ENCODE measurements at regions not wholly inside any gene's neighbourhood (a gene's known extent, or its start where the extent isn't known, plus 50 kb on each side); places are given as distances from the start of the nearest gene placed in this dataset.
"Not testable (repeated sequence)": the region's sequence is repeated elsewhere in the genome, so short reads cannot be mapped to it uniquely, and the experiment has no call there.

DNA sequence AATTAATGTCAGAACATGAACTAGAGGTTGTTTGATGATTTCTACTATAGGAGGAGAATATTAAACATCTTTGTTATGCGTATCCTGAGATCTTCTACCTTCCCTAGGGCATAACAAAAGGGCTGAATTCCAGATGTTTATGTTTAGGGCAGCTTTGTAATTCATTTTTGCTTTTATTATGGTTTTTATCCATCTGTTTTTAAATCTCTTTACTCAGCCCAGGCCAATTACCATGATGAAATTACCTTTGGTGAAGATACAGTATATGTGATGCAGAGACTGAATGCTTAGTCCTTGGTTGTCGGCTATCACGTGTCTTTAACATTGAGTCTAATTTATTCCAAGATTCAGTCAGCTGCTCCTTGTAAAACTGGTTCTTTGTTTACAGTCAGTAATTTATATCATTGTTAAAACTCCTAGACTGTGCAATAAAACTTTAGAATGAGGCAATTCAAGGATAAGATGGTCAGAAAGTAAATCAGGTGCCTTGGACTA is 176.9 kb downstream of the CTH start:
- H3K9me3 Mint-ChIP-seq (ENCODE audit: unreplicated experiment) = no peaks in the 10 kb centered on the region
- H3K27me3 Mint-ChIP-seq (ENCODE audit: unreplicated experiment) = no peaks in the 10 kb centered on the region
- DNase-seq = no peak
- H3K27ac Mint-ChIP-seq (ENCODE audit: unreplicated experiment) = no peak overlapping the region
- no peaks in the 10 kb centered on the region for H3K36me3 Mint-ChIP-seq (ENCODE audit: unreplicated experiment)
- TF ChIP-seq, protein P1, sequence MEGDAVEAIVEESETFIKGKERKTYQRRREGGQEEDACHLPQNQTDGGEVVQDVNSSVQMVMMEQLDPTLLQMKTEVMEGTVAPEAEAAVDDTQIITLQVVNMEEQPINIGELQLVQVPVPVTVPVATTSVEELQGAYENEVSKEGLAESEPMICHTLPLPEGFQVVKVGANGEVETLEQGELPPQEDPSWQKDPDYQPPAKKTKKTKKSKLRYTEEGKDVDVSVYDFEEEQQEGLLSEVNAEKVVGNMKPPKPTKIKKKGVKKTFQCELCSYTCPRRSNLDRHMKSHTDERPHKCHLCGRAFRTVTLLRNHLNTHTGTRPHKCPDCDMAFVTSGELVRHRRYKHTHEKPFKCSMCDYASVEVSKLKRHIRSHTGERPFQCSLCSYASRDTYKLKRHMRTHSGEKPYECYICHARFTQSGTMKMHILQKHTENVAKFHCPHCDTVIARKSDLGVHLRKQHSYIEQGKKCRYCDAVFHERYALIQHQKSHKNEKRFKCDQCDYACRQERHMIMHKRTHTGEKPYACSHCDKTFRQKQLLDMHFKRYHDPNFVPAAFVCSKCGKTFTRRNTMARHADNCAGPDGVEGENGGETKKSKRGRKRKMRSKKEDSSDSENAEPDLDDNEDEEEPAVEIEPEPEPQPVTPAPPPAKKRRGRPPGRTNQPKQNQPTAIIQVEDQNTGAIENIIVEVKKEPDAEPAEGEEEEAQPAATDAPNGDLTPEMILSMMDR (IDR thresholded peaks at IDR 0.05; ENCODE audit: partially characterized antibody, unreplicated experiment) = no peak
- no peak overlapping the region for H3K4me3 Mint-ChIP-seq (ENCODE audit: unreplicated experiment)
- no peaks in the 10 kb centered on the region for H3K4me1 Mint-ChIP-seq (ENCODE audit: low read depth, unreplicated experiment)

DNA sequence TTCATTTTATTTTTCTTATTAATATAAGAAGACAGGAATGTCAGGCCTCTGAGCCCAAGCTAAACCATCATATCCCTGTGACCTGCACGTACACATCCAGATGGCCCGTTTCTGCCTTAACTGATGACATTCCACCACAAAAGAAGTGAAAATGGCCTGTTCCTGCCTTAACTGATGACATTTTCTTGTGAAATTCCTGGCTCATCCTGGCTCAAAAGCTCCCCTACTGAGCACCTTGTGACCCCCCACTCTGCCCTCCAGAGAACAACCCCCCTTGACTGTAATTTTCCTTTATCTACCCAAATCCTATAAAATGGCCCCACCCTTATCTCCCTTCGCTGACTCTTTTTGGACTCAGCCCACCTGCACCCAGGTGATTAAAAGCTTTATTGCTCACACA is 182.5 kb downstream of the CTH start:
- H3K36me3 Mint-ChIP-seq (ENCODE audit: unreplicated experiment); H3K4me1 Mint-ChIP-seq (ENCODE audit: low read depth, unreplicated experiment); H3K9me3 Mint-ChIP-seq (ENCODE audit: unreplicated experiment); DNase-seq; H3K4me3 Mint-ChIP-seq (ENCODE audit: unreplicated experiment); H3K27ac Mint-ChIP-seq (ENCODE audit: unreplicated experiment); H3K27me3 Mint-ChIP-seq (ENCODE audit: unreplicated experiment): not testable (repeated sequence)

DNA sequence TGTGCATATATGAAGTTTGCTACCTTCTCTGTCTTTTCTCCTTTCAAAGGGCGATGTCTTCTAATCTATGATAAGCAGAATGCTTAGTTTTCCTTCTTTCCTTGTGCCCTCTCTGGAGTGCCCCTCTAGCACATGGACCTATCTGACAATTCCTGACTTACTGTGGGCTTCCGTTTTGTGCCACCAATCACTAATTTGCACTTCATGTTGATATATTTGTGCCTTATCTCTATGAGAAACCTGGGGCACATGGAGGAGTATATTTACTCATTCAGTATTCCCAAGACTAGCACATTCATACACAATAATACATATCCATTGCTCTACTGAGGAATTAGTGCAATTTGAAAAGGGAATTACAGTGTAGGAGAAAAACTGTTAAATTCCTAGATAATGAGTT is 197.7 kb downstream of the CTH start:
- DNase-seq = no peak
- Mint-ChIP-seq H3K9me3 (ENCODE audit: unreplicated experiment) (no peaks in the 10 kb centered on the region), H3K27me3 (ENCODE audit: unreplicated experiment) (no peaks in the 10 kb centered on the region), H3K4me1 (ENCODE audit: low read depth, unreplicated experiment) (no peaks in the 10 kb centered on the region), H3K4me3 (ENCODE audit: unreplicated experiment) (no peak overlapping the region), H3K27ac (ENCODE audit: unreplicated experiment) (no peak overlapping the region), H3K36me3 (ENCODE audit: unreplicated experiment) (no peaks in the 10 kb centered on the region)
- TF ChIP-seq, protein P1 (IDR thresholded peaks at IDR 0.05; ENCODE audit: partially characterized antibody, unreplicated experiment) = no peak

DNA sequence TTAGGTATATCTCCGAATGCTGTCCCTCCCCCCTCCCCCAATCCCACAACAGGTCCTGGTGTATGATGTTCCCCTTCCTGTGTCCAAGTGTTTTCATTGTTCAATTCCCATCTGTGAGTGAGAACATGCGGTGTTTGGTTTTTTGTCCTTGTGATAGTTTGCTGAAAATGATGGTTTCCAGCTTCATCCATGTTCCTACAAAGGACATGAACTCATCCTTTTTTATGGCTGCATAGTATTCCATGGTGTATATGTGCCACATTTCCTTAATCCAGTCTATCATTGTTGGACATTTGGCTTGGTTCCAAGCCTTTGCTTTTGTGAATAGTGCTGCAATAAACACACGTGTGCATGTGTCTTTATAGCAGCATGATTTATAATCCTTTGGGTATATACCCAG is 199.1 kb downstream of the CTH start:
- H3K4me1 Mint-ChIP-seq (ENCODE audit: low read depth, unreplicated experiment); H3K36me3 Mint-ChIP-seq (ENCODE audit: unreplicated experiment); H3K9me3 Mint-ChIP-seq (ENCODE audit: unreplicated experiment): not testable (repeated sequence)

DNA sequence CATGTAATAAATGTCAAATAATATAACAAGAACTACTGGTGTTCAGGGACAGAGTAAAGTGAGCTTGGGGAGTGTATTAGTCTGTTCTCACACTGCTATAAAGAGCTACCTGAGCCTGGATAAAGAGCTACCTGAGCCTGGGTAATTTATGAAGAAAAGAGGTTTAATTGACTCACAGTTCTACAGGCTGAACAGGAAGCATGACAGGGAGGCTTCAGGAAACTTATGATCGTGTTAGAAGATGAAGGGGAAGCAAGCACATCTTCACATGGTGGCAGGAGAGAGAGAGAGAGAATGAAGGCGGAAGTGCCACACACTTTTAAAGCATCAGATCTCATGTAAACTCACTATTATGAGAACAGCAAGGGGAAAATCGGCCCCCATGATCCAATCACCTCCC is 205.9 kb downstream of the CTH start:
- no peak for DNase-seq
- TF ChIP-seq, protein P1 (IDR thresholded peaks at IDR 0.05; ENCODE audit: partially characterized antibody, unreplicated experiment) = no peak
- H3K4me1 Mint-ChIP-seq (ENCODE audit: low read depth, unreplicated experiment) = no peaks in the 10 kb centered on the region
- no peak overlapping the region for H3K27ac Mint-ChIP-seq (ENCODE audit: unreplicated experiment)
- no peaks in the 10 kb centered on the region for H3K9me3 Mint-ChIP-seq (ENCODE audit: unreplicated experiment)
- no peaks in the 10 kb centered on the region for H3K27me3 Mint-ChIP-seq (ENCODE audit: unreplicated experiment)
- H3K36me3 Mint-ChIP-seq (ENCODE audit: unreplicated experiment) = no peaks in the 10 kb centered on the region
- no peak overlapping the region for H3K4me3 Mint-ChIP-seq (ENCODE audit: unreplicated experiment)

More for the DNA sequence above, 199.1 kb downstream of the CTH start:
- H3K27me3 Mint-ChIP-seq (ENCODE audit: unreplicated experiment); H3K4me3 Mint-ChIP-seq (ENCODE audit: unreplicated experiment); DNase-seq; H3K27ac Mint-ChIP-seq (ENCODE audit: unreplicated experiment): not testable (repeated sequence)

DNA sequence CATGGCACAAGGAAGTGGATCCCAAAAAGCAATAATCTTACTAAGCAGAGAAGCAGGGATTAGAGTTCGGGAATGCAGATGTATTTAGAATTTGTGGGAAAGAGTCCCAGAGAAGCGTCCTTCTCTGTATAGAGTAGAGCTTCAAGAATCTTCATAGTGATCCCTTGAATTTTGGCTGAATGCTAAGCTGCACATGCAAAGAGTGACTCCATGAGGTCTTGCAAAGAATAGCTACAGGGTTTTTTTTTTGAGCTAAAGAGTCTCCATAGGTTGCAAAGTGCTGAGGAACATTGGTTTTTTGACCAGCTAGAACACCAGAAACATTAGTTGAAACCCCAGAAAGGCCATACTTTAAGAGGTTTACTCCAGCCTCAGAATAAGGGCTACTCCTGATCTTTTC is 206.7 kb downstream of the CTH start:
- no peaks in the 10 kb centered on the region for H3K9me3 Mint-ChIP-seq (ENCODE audit: unreplicated experiment)
- H3K4me3 Mint-ChIP-seq (ENCODE audit: unreplicated experiment) = no peak overlapping the region
- H3K4me1 Mint-ChIP-seq (ENCODE audit: low read depth, unreplicated experiment) = no peaks in the 10 kb centered on the region
- no peak for DNase-seq
- no peaks in the 10 kb centered on the region for H3K27me3 Mint-ChIP-seq (ENCODE audit: unreplicated experiment)
- H3K36me3 Mint-ChIP-seq (ENCODE audit: unreplicated experiment) = no peaks in the 10 kb centered on the region
- TF ChIP-seq, protein P1 (IDR thresholded peaks at IDR 0.05; ENCODE audit: partially characterized antibody, unreplicated experiment) = no peak
- H3K27ac Mint-ChIP-seq (ENCODE audit: unreplicated experiment) = no peak overlapping the region
